HepG2 (cell line): ENCODE measurements at regions not wholly inside any gene's neighbourhood (a gene's known extent, or its start where the extent isn't known, plus 50 kb on each side); places are given as distances from the start of the nearest gene placed in this dataset.

Experiments used
- ATAC-seq: fragments of 200-7000 bp; cut with Tn5 transposase; 3 replicates; pipeline ENCODE4 v1.9.1; 2020; ENCODE audit warnings: mild to moderate bottlenecking, moderate library complexity
- BruUV-seq: library from RNA; stranded (reverse); fragments of 400-500 nt; replicated peaks from 2 replicates; lab custom pipeline; 2021; lab: Mats Ljungman, UMichigan
- CTCF ChIA-PET: fragments of 300-600 bp; formaldehyde crosslinking; extraction: SDS; loops from one replicate; lab custom pipeline; 2021; ENCODE audit warnings: low total read pairs, inconsistent platforms, low intra/inter-chr PET ratio; lab: Yijun Ruan, JAX
- POLR2A ChIA-PET: fragments of 350-600 bp; sonication (Branson Sonifier 250); formaldehyde crosslinking; loops from one replicate; lab custom pipeline; 2020; ENCODE audit warnings: antibody characterized with exemption, inconsistent platforms; lab: Yijun Ruan, JAX
- DNase-seq: peaks from one replicate; pipeline ENCODE4 v3.0.0-alpha.2; 2015; ENCODE audit warnings: low spot score
- FAIRE-seq: peaks from 3 replicates; lab custom pipeline; 2011; peaks lifted over from hg19 to GRCh38; lab: Jason Lieb, UNC
- H2AFZ ChIP-seq: one replicate; pipeline ENCODE4 v1.6.1; 2011; ENCODE audit warnings: low read length, inconsistent platforms
- H3K27ac ChIP-seq: fragments of 300-600 bp; 3 replicates; pipeline ENCODE4 v1.8.0; 2011; ENCODE audit warnings: mixed run types, mild to moderate bottlenecking, mixed read lengths, low read length, inconsistent platforms; ENCODE audit not compliant: insufficient read depth; ENCODE audit errors: extremely low read length
- H3K27me3 ChIP-seq, 2 experiments: fragments of 200-600 bp in 1 of 2; 2 replicates in 1 of 2; 3 replicates in 1 of 2; pipeline versions ENCODE4 v1.6.0 to v1.8.0; 2011; ENCODE audit warnings: low read length in 2 of 2, mild to moderate bottlenecking in 2 of 2, moderate library complexity in 2 of 2, inconsistent platforms in 1 of 2; ENCODE audit not compliant: insufficient read depth in 2 of 2, control insufficient read depth in 1 of 2
- H3K36me3 ChIP-seq, 2 experiments: fragments of 200-600 bp in 1 of 2; replicated peaks in 1 of 2; 2 replicates in 1 of 2; 3 replicates in 1 of 2; pipeline versions ENCODE4 v1.5.1 to v1.8.0; 2011; ENCODE audit warnings: low read length in 2 of 2, inconsistent platforms in 1 of 2; ENCODE audit not compliant: insufficient read depth in 2 of 2, control insufficient read depth in 1 of 2
- H3K4me1 ChIP-seq: 2 replicates; pipeline ENCODE4 v1.5.1; 2012; ENCODE audit warnings: low read length, inconsistent platforms; ENCODE audit not compliant: insufficient read depth
- H3K4me2 ChIP-seq: 2 replicates; pipeline ENCODE4 v1.6.0; 2011; ENCODE audit warnings: low read depth, low read length, inconsistent platforms
- H3K4me3 ChIP-seq, 3 experiments: fragments of 200-600 bp in 1 of 3; sonication (generic), shearing (Covaris generic) in 1 of 3; replicated peaks in 1 of 3; 2 replicates each; pipeline ENCODE4 v1.5.1; 2011 to 2016; ENCODE audit warnings: low read length in 3 of 3, inconsistent platforms in 2 of 3, low read depth in 2 of 3, mild to moderate bottlenecking in 2 of 3, control low read depth in 1 of 3, mixed read lengths in 1 of 3; ENCODE audit not compliant: insufficient read depth in 1 of 3
- H3K79me2 ChIP-seq: one replicate; pipeline ENCODE4 v1.6.1; 2011; ENCODE audit warnings: low read length, inconsistent platforms; ENCODE audit not compliant: insufficient read depth
- H3K9ac ChIP-seq: 2 replicates; pipeline ENCODE4 v1.6.0; 2011; ENCODE audit warnings: mild to moderate bottlenecking, low read depth, low read length, inconsistent platforms; ENCODE audit not compliant: insufficient read depth
- H3K9me3 ChIP-seq: 2 replicates; pipeline ENCODE4 v1.5.1; 2012; ENCODE audit warnings: mild to moderate bottlenecking, low read length
- H4K20me1 ChIP-seq: 2 replicates; pipeline ENCODE4 v1.6.0; 2011; ENCODE audit warnings: inconsistent platforms, mild to moderate bottlenecking, low read length, moderate library complexity; ENCODE audit not compliant: insufficient read depth
- BCL6 ChIP-seq: IDR thresholded peaks from 2 replicates; pipeline ENCODE4 v1.6.1; 2016; ENCODE audit warnings: missing genetic modification reagents, missing compliant biosample characterization
- MLLT10 ChIP-seq: sonication (generic); formaldehyde crosslinking; IDR thresholded peaks from 2 replicates; pipeline ENCODE4 v1.4.0; 2020; ENCODE audit warnings: missing genetic modification reagents
- U2AF2 ChIP-seq: fragments of 200-400 bp; formaldehyde crosslinking; IDR thresholded peaks from 2 replicates; pipeline ENCODE4 v1.6.1; 2017; ENCODE audit warnings: low read depth, mild to moderate bottlenecking, low read length
- ZFP82 ChIP-seq: sonication (generic); formaldehyde crosslinking; IDR thresholded peaks from 2 replicates; pipeline ENCODE4 v1.5.1; 2020; ENCODE audit warnings: mild to moderate bottlenecking, missing genetic modification reagents, borderline replicate concordance
- WGBS: methylation state at CpG from one replicate; pipeline ENCODE4 v1.1.6; 2017; ENCODE audit warnings: low lambda C conversion rate; 5-methylcytosine and 5-hydroxymethylcytosine counted together
- in situ Hi-C: cut with HindIII; loops from 2 replicates; pipeline ENCODE4 v1.10.0; 2017; ENCODE audit warnings: low pct_unique_long_range_greater_than_20kb; ENCODE audit not compliant: extremely low pct_ligation_motif_present
- intact Hi-C: fragments of 100-400 bp; cut with micrococcal nuclease; formaldehyde crosslinking; loops from one replicate; pipeline ENCODE4 v1.10.0; 2022; ENCODE audit not compliant: unreplicated experiment
- TF ChIP-seq, protein P1 (sequence below): sonication (generic); formaldehyde crosslinking; IDR thresholded peaks from 2 replicates; pipeline ENCODE4 v1.9.0; 2021; ENCODE audit warnings: missing genetic modification reagents, borderline replicate concordance

DNA sequence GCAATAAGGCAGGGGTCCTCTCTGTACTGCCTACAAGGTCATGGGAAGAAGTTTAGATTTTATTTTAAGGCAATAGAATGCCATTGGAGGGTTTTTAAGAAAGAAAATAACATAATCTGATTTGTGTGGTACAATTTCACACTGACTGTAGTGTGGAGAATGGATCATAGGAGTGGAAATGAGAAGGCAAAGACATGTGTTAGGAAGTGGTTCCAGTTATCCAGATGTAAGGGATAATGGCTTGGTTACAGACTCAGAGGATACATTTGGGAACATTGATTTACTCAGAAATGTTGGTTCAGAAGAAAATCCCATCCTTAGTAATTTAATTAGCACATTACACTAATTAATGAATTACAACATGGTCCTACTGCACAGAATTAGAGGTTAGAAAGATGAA is 788.2 kb downstream of the SLITRK5 start (continued):
- TF ChIP-seq, protein P1, sequence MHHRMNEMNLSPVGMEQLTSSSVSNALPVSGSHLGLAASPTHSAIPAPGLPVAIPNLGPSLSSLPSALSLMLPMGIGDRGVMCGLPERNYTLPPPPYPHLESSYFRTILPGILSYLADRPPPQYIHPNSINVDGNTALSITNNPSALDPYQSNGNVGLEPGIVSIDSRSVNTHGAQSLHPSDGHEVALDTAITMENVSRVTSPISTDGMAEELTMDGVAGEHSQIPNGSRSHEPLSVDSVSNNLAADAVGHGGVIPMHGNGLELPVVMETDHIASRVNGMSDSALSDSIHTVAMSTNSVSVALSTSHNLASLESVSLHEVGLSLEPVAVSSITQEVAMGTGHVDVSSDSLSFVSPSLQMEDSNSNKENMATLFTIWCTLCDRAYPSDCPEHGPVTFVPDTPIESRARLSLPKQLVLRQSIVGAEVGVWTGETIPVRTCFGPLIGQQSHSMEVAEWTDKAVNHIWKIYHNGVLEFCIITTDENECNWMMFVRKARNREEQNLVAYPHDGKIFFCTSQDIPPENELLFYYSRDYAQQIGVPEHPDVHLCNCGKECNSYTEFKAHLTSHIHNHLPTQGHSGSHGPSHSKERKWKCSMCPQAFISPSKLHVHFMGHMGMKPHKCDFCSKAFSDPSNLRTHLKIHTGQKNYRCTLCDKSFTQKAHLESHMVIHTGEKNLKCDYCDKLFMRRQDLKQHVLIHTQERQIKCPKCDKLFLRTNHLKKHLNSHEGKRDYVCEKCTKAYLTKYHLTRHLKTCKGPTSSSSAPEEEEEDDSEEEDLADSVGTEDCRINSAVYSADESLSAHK (CRISPR knock-in tag): no peak
- TF ChIP-seq U2AF2 (no peak), MLLT10 (no peak), BCL6 (CRISPR knock-in tag) (no peak)
- TF ChIP-seq, all 625 proteins: peak for 0

DNA sequence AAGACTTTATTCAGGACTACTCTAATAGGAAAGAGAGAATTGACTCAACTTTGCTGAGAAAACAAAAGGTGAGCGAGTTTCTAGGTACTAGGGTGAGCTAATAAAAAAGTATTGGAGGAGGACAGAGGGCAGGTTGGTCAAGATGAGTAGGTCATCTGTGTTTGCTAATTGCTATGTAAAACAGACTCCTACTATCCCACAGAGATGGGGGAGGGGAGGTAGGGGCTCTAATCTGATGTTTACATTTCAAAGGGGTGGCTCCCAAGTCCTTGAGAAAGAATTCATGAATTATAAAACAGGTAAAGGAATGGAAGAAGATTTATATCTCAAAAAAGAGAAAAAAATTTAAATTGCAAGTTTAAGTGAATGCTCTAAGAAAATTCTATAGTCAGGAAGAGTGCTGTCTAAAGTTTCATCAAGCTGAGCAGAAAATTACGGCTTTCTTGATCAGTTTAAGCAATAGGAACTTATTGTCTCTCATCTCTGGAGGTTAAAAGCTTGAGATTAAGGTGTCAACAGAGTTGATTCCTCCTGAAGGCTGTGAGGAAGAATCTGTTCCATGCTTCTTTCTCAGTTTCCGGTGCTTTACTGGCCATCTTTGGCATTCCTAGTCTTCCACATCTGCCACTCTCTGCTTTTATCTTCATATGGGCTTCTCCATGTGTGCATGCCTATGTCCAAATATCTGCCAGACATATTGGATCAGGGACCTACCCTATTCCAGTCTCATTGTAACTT is 790.3 kb downstream of the SLITRK5 start:
- no peak for ATAC-seq
- TF ChIP-seq ZFP82 (CRISPR knock-in tag): no peak
- in situ Hi-C loops: no loop called here
- ChIA-PET POLR2A (no interaction called here), CTCF (no interaction called here)
- Histone ChIP-seq H3K79me2 (no peaks in the 10 kb centered on the region), H3K4me3 (no peak overlapping the region), H3K27me3 (no peaks in the 10 kb centered on the region), H3K36me3 (no peaks in the 10 kb centered on the region), H3K4me2 (no peak overlapping the region), H4K20me1 (no peaks in the 10 kb centered on the region), H2AFZ (no peak overlapping the region), H3K4me1 (no peaks in the 10 kb centered on the region), H3K27ac (no peak overlapping the region), H3K9ac (no peak overlapping the region), H3K9me3 (peaks cover 19% of the 10 kb centered on the region; the same call in 1 of the 2 replicates)
- FAIRE-seq: no peak
- no peak for DNase-seq
- intact Hi-C loops: no loop called here
- BruUV-seq: no TSS peak
- WGBS: 3% methylated on average over 3 of the region's 3 CpGs
